Mesodermal cell (in vitro differentiated cells): ENCODE measurements at regions not wholly inside any gene's neighbourhood (a gene's known extent, or its start where the extent isn't known, plus 50 kb on each side); places are given as distances from the start of the nearest gene placed in this dataset.

Experiments
- H3K27ac ChIP-seq: 2 replicates; pipeline ENCODE4 v1.7.0; 2013; ENCODE audit warnings: mild to moderate bottlenecking, low read depth, low read length, moderate library complexity; ENCODE audit not compliant: severe bottlenecking
- H3K36me3 ChIP-seq: 2 replicates; pipeline ENCODE4 v1.7.1; 2013; ENCODE audit warnings: mild to moderate bottlenecking, low read length, moderate library complexity; ENCODE audit not compliant: control insufficient read depth, insufficient read depth
- H3K4me1 ChIP-seq: one replicate; pipeline ENCODE4 v1.7.1; 2013; ENCODE audit warnings: mild to moderate bottlenecking, low read length; ENCODE audit not compliant: insufficient read depth, control insufficient read depth, poor library complexity, severe bottlenecking
- H3K4me3 ChIP-seq: 2 replicates; pipeline ENCODE4 v1.7.0; 2013; ENCODE audit warnings: low read length, control low read depth, mild to moderate bottlenecking; ENCODE audit not compliant: insufficient read depth, poor library complexity, severe bottlenecking; ENCODE audit errors: extremely low read depth
- H3K9me3 ChIP-seq: 2 replicates; pipeline ENCODE4 v1.7.1; 2013; ENCODE audit warnings: mild to moderate bottlenecking, low read length, moderate library complexity; ENCODE audit not compliant: control insufficient read depth
- WGBS, 2 experiments: methylation state at CpG; one replicate each; pipeline ENCODE4 v1.1.5; 2013; ENCODE audit warnings: missing lambda C conversion rate in 2 of 2; ENCODE audit not compliant: insufficient coverage in 2 of 2; 5-methylcytosine and 5-hydroxymethylcytosine counted together

- Histone ChIP-seq H3K9me3 (no peaks in the 10 kb centered on the region), H3K4me1 (no peaks in the 10 kb centered on the region), H3K27ac (no peak overlapping the region), H3K36me3 (no peaks in the 10 kb centered on the region), H3K4me3 (no peak overlapping the region)
- WGBS, 2 experiments, result 89 to 100% methylated on average over 2 of the region's 7 CpGs
Measured at GRCh38 chr4:89400287-89401035, 92.9 kb upstream of the GPRIN3 start.

GRCh38 chr4:89398644-89399043, 91.0 kb upstream of the GPRIN3 start:
- H3K9me3 ChIP-seq, result no peaks in the 10 kb centered on the region
- no peaks in the 10 kb centered on the region for H3K4me1 ChIP-seq
- H3K27ac ChIP-seq, result no peak overlapping the region
- H3K4me3 ChIP-seq, result no peak overlapping the region
- no peaks in the 10 kb centered on the region for H3K36me3 ChIP-seq

- Histone ChIP-seq H3K4me3 (no peak overlapping the region), H3K36me3 (no peaks in the 10 kb centered on the region), H3K9me3 (no peaks in the 10 kb centered on the region), H3K27ac (no peak overlapping the region), H3K4me1 (no peaks in the 10 kb centered on the region)
- 94 to 100% methylated on average over 3 of the region's 4 CpGs for WGBS, 2 experiments
Measured at GRCh38 chr4:89398146-89398545, 90.5 kb upstream of the GPRIN3 start.

- no CpG with 5 or more reads among the region's 1 CpG for WGBS, 2 experiments
- Histone ChIP-seq H3K4me3 (no peak overlapping the region), H3K4me1 (no peaks in the 10 kb centered on the region), H3K9me3 (no peaks in the 10 kb centered on the region), H3K36me3 (no peaks in the 10 kb centered on the region), H3K27ac (no peak overlapping the region)
Measured at GRCh38 chr4:89397441-89397840, 89.8 kb upstream of the GPRIN3 start.

GRCh38 chr4:89382439-89382838, 74.8 kb upstream of the GPRIN3 start:
- Histone ChIP-seq H3K27ac (no peak overlapping the region), H3K36me3 (no peaks in the 10 kb centered on the region), H3K9me3 (peaks cover 4% of the 10 kb centered on the region), H3K4me1 (no peaks in the 10 kb centered on the region), H3K4me3 (no peak overlapping the region)
- 100% methylated on average over 1 of the region's 2 CpGs; no CpG with 5 or more reads in 1 of the 2 experiments for WGBS, 2 experiments

- no peak overlapping the region for H3K27ac ChIP-seq
- H3K4me1 ChIP-seq, result no peaks in the 10 kb centered on the region
- H3K36me3 ChIP-seq, result no peaks in the 10 kb centered on the region
- H3K4me3 ChIP-seq, result no peak overlapping the region
- 93 to 100% methylated on average over 1 of the region's 1 CpG for WGBS, 2 experiments
- peaks cover 4% of the 10 kb centered on the region for H3K9me3 ChIP-seq
Measured at GRCh38 chr4:89380980-89381379, 73.4 kb upstream of the GPRIN3 start.

GRCh38 chr4:89379511-89380044, 72.0 kb upstream of the GPRIN3 start:
- Histone ChIP-seq H3K36me3 (no peaks in the 10 kb centered on the region), H3K9me3 (peaks cover 4% of the 10 kb centered on the region), H3K27ac (no peak overlapping the region), H3K4me1 (no peaks in the 10 kb centered on the region), H3K4me3 (no peak overlapping the region)
- WGBS, 2 experiments, result 100% methylated on average over 1 of the region's 1 CpG; no CpG with 5 or more reads in 1 of the 2 experiments

- Histone ChIP-seq H3K9me3 (no peaks in the 10 kb centered on the region), H3K4me3 (no peak overlapping the region), H3K36me3 (no peaks in the 10 kb centered on the region), H3K27ac (no peak overlapping the region), H3K4me1 (no peaks in the 10 kb centered on the region)
- WGBS, 2 experiments, result 97 to 100% methylated on average over 1 to 4 of the region's 4 CpGs
Measured at GRCh38 chr4:89373394-89373793, 65.8 kb upstream of the GPRIN3 start.

- Histone ChIP-seq H3K36me3 (no peaks in the 10 kb centered on the region), H3K27ac (no peak overlapping the region), H3K4me3 (no peak overlapping the region), H3K9me3 (no peaks in the 10 kb centered on the region), H3K4me1 (no peaks in the 10 kb centered on the region)
- 87 to 95% methylated on average over 3 of the region's 3 CpGs for WGBS, 2 experiments
Measured at GRCh38 chr4:89371614-89372013, 64.0 kb upstream of the GPRIN3 start.

- no peak overlapping the region for H3K27ac ChIP-seq
- H3K9me3 ChIP-seq, result no peaks in the 10 kb centered on the region
- WGBS, 2 experiments, result 94% methylated on average over 2 of the region's 2 CpGs; no CpG with 5 or more reads in 1 of the 2 experiments
- H3K4me3 ChIP-seq, result no peak overlapping the region
- no peaks in the 10 kb centered on the region for H3K4me1 ChIP-seq
- H3K36me3 ChIP-seq, result no peaks in the 10 kb centered on the region
Measured at GRCh38 chr4:89369581-89369980, 62.0 kb upstream of the GPRIN3 start.

- no peak overlapping the region for H3K4me3 ChIP-seq
- H3K36me3 ChIP-seq, result no peaks in the 10 kb centered on the region
- no peaks in the 10 kb centered on the region for H3K4me1 ChIP-seq
- H3K9me3 ChIP-seq, result no peaks in the 10 kb centered on the region
- WGBS, 2 experiments, result 53 to 94% methylated on average over 2 of the region's 2 CpGs
- no peak overlapping the region for H3K27ac ChIP-seq
Measured at GRCh38 chr4:89368861-89369260, 61.3 kb upstream of the GPRIN3 start.
